ENCODE measurements at regions not wholly inside any gene's neighbourhood (a gene's known extent, or its start where the extent isn't known, plus 50 kb on each side); places are given as distances from the start of the nearest gene placed in this dataset.
"Not testable (repeated sequence)": the region's sequence is repeated elsewhere in the genome, so short reads cannot be mapped to it uniquely, and the experiment has no call there.

DNA sequence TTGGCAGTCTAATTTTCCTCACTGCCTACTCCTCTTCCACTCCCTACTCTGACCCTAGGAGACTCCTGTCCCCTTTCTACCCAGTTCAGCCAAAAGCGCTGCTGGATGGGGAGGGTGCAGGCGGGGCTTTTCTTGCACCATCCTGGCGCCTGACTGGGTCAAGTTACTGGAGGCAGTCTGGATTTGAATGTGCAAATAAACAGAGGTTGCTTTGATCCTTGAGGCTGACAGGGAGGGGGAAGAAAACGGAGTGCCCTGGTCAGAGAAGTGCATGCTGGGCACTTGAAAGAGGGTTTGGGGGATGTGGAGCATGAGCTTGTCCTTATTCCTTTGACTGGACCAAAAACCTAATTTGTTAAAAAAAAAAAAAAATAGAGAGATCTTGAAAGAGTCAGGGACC, 76.8 kb upstream of the SOX13 start:
- intact Hi-C loops (cut with micrococcal nuclease) = no loop called here

DNA sequence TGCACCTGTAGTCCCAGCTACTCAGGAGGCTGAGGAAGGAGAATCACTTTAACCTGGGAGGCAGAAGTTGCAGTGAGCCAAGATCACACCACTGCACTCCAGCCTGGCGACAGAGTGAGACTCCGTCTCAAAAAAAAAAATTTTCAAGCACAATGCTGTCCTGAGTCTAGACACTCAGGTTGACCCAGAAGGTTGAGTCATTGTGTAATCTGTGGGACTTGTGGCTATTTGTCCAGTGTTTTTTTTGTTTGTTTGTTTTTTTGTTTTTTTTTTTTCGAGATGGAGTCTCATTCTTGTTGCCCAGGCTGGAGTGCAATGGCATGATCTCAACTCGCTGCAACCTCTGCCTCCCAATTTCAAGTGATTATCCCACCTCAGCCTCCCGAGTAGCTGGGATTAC, 74.3 kb upstream of the SOX13 start:
- intact Hi-C loops (cut with micrococcal nuclease) = not testable (repeated sequence)

DNA sequence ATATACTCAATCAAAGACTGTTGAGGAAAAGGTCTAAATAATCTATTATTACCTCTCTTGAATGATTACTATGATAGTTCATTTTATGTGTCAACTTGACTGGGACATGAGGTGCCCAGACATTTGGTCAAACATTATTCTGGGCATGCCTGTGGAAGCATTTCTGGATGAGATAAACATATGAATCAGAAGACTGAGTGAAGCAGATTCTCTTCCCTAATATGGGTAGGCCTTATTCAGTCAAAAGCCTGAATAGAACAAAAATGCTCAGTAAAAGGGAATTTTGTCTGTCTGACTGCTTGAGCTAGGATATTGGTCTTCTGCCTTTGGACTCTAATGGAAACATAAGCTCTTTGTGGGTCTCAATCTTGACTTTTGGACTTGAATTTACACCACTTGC, 73.3 kb upstream of the SOX13 start:
- intact Hi-C loops (cut with micrococcal nuclease) = no loop called here

DNA sequence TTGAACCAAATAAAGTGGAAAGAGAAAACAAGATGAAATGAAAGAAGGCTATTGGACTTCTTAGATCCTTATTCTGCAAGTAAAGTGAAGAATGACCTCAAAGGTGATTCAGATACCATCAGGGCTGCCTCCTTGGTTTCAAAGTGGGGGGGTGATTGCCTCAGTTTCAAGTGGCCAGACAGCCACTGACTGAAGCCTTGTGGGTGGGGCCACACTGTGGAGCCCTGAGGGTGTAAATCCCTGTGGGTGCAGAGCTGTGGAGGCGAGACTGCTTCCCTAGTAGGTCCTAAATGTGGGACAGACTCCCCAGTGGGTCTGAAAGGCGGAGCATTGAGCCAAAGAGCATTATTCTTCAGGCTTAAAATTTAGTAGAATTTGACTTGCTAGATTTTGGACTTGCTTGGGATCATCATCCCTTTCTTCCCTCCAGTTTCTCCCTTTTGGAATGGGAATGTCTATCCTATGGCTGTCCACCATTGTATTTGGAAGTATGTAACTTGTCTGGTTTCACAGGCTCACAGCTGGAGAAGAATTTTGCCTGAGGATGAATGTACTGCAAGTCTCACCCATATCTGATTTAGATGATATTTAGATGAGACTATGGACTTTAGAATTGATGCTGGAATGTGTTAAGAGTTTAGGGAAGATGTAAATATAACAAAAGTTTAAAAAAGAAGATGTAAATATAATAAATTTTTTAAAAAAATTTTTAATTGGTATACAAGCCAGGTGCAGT, 71.6 kb upstream of the SOX13 start:
- intact Hi-C loops (cut with micrococcal nuclease) = no loop called here

DNA sequence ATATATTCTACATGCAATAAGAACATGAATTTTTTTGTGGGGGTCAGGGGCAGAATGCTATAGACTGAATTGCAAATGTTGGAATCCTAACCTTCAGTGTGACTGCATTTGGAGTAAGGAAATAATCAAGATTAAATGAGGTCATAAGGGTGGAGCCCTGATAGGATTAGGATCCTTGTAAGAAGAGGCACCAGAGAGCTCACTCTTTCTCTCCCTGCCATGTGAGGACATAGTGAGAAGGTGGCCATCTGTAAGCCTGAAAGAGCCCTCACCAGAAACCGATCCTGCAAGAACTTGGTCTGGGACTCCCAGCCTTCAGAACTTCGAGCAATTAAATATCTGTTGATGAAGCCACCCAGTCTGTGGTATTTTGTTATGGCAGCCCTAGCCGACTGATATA, 70.3 kb upstream of the SOX13 start:
- intact Hi-C loops (cut with micrococcal nuclease) = no loop called here

DNA sequence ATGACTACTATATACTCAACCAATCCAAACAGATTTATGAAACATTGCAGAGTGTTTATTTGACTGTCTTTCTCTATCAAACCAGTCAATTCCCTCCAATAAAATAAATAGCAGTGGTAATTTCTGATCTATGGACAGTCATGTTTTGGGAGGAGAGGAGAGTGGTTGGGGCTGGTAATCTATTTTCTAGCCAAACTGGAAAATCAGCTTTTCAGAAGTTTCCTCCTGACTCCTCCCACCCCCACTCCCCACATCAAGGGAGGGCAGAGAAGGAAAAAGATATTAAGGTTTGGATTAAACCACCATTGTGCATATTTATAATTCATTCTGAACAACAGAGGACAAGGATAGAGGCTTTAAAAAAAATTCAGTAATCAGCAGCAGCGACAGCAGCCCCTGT, 69.4 kb upstream of the SOX13 start:
- intact Hi-C loops (cut with micrococcal nuclease) = no loop called here

- intact Hi-C loops (cut with micrococcal nuclease) = no loop called here
These were observed 61.5 kb upstream of the SOX13 start for GRCh38 chr1:204011426-204011825.

GRCh38 chr1:204013052-204013451, 59.9 kb upstream of the SOX13 start:
- intact Hi-C loops (cut with micrococcal nuclease) = no loop called here

GRCh38 chr1:204014336-204014735, 58.6 kb upstream of the SOX13 start:
- intact Hi-C loops (cut with micrococcal nuclease) = no loop called here

DNA sequence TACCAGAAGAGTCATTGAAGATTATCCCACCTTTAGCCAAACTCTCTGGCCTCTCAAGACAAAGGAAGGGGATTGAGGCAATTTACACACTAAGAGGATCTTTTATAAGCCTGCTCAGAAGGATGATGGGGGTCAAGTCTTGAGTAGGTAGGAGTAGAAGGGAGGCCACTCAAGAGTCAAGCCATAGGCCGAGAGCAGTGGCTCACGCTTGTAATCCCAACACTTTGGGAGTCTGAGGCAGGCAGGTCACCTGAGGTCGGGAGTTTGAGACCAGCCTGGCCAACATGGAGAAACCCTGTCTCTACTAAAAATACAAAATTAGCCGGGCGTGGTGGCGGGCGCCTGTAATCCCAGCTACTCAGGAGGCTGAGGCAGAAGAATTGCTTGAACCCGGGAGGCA, 58.0 kb upstream of the SOX13 start:
- intact Hi-C loops (cut with micrococcal nuclease) = not testable (repeated sequence)

DNA sequence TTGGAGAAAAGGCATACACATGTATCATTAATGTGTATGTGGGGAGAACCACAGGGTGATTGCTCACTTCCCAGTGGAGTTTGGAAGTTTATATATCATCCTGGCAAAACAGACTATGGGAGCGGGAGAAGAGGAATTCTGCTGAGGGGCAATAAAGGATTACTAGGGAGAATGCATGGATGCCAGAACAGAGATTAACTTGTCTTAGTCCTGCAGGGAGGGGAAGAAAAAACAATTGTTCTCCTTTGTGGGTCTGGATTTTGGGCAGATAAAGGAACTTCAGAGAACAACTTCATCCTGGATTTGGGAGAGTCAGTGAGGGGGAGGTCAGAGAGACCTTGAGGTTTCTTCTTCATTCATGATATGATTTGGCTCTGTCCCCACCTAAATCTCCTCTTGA, 55.9 kb upstream of the SOX13 start:
- intact Hi-C loops (cut with micrococcal nuclease) = no loop called here

DNA sequence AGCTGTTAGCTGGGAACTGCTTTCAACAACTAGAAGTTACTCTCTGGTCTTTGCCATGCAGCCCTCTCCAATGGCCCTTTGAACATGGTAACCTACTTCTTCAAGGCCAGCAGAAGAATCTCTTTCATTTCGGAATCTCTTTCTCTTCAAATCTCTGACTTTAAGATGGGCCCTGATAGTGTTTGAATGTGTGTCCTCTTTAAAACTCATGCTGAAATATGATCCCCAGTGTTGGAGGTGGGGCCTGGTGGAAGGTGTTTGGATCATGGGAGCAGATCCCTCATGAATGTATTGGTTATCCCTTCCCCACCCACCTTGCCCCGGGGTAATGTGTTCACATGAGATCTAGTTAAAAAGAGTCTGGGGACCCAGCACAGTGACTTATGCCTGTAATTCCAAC, 54.5 kb upstream of the SOX13 start:
- intact Hi-C loops (cut with micrococcal nuclease) = no loop called here

Measured in T-helper 1 cell treated with Interleukin-12 subunit alpha and Interleukin-12 subunit beta and Interleukin-4 antibody, amounts not matched to agents 30 ng/mL and 1 ng/mL, for 36 hours (primary cell).